HG03432 (cell line): ENCODE measurements at regions not wholly inside any gene's neighbourhood (a gene's known extent, or its start where the extent isn't known, plus 50 kb on each side); places are given as distances from the start of the nearest gene placed in this dataset.
A peak's percentile ranks its signal among the peaks of the same experiment; 100 is the strongest.

Experiments
- ATAC-seq: cut with Tn5 transposase; IDR thresholded peaks from one replicate; pipeline ENCODE4 v1.9.1; 2021; ENCODE audit warnings: mild to moderate bottlenecking, moderate library complexity; ENCODE audit not compliant: unreplicated experiment

DNA sequence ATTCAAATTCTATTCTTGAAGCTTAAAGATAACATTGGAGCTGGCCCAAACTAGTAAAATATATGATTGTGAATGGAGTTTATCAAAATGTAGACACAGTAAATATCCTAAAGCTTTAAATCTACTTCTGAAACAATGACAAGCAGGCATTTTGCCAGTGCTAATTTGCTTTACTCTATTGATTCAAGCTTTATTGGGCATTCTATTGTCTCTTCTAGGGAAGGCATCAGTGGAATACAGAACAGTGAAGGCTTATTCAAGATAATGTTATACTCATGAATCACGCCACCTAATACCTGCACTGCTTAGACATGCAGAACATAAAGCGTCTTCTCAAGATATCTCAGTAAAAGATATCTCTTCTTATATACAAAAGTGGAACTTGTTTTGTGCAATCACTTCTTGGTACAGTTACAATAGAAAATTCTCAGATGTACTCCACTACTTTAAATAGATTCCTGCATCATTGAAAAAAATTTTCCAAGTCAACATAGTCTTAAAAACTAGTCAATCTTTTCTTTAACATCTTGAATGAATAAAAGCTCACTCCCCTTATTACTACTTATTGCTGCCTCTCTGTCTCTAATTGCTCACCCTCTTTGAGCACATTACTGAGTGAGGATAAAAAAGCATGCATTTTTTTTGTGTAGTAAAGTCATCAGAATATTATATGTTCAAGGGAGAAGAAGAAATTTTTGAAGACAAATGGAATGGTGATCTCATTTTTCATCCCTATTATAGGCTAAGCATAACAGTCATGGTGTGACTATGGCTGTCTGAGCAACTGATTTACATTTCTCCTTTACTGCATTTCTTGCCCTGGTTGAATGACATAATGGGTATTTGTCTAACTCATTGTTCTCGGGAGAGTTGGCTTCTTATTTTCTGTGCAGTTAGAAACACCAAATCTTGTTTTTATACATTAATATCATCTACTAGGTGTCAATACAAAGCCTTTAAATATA, 98.0 kb upstream of the E2F7 start:
- no peak for ATAC-seq

DNA sequence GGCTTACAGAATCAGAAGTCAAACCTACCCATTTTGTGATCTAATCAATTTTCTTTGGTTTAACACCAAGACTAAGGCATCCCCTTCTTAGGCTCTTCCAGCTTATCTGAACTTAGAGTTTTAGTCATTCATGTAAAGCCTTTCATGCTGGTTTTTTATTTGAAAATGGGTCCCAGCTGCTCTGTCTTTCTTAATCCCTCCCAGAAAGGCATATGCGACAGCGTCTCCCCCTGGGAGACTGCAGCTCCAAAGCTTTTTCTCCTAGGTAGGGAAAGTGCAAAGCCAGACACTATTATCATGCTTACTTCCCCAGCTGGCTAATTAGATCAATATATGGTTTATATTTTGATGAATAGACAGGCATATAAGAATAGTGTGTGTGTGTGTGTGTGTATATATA, 96.6 kb upstream of the E2F7 start:
- no peak for ATAC-seq

DNA sequence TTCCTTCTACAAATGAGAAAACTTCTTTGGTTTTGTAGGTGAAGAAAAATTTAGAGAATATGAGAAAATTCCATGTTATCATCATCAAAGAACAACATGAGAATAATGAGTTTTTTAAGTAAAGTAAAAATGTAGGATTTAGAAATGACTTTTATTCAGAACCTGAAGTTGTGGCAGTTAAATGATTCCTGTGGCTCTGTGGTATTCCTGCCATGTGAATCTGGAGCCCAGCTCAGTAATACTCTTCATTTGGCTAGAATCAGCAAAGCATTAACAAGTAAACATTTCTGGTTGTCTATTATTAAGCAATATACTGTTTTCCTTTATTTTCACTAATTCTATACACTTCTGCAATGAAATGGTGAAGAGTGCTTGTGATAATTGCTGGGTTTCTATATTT, 95.6 kb upstream of the E2F7 start:
- no peak for ATAC-seq

DNA sequence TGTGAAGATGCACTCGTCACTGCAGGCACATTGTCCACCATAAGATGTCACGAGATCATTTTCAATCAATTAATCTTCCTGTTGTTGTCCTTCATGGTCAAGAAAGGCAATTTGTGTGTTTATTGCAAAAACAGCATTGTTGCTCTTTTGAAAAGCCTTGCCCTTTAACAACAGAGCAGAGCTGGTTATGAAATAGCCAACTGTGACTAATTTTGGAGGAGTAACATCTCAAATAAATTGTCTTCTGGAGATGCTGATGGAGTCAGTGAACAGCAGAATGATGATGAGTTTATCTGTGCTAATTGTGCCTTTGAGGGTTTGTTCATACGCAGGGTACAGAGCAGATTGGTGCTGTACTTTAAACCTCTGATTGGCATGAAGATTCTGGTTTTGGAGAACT, 88.3 kb upstream of the E2F7 start:
- ATAC-seq: no peak

DNA sequence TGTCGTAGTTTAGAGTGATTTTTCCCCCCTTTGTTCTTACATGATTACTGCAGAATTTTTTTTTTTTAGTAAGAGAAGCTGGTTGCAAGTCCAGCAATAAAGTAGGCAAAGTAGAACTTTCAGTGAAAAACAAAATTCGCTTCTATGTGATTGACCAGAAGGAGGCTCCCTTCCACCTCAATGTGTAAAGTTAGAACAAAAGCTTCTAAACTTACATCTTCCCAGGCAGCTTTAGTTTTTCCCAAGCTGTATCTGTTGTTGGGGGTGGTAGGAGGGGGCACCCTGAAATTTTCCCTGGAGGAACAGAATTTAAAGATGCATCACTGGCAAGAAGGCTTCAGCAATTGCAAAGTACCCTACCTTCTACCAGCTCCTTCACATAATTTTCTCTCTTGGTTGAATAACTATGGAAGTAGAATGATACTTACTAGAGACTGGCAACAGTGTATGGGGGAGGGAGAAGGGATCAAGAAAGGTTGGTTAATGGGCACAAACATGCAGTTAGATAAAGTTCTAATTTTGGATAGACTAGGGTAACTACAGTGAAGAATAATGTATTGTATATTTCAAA, 87.3 kb upstream of the E2F7 start:
- no peak for ATAC-seq

DNA sequence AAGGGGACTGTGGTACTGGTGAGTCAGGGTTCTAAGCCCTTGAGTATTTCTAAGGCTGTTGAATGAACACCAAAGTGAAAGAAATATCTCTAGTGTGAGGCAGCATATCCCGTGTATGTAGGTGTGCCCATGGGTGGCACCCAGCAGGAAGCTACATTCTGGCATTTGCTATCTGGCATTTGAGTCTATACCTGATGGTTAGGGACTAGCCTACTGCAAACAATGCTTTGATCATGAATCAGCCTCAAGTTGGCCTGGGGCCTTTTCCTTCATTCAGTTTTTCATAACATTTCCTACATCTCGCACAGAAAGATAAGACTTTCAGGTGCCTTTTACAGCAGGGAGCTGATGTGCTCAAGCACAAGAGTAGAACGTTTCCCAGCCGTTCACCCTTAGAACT, 85.7 kb upstream of the E2F7 start:
- no peak for ATAC-seq

DNA sequence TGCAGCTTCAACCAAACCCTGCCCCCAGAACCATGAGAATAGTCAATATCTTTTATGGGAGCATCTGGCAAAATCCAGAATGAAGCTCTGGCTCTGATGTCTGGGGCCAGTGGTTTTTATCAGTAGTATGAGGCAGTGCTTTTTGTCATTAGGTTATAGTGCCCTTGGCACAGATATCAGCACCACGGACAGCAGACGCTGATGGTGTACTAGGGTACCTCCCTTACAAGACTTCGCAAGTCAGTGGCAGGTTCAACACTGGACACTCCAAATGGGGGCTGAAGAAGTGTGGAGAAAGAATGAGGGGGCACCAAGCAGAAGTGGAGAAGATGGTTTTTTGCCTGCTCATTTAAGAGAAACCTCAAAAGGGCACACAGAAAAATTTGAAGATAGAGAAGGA, 68.2 kb upstream of the E2F7 start:
- ATAC-seq: peak; percentile 78

DNA sequence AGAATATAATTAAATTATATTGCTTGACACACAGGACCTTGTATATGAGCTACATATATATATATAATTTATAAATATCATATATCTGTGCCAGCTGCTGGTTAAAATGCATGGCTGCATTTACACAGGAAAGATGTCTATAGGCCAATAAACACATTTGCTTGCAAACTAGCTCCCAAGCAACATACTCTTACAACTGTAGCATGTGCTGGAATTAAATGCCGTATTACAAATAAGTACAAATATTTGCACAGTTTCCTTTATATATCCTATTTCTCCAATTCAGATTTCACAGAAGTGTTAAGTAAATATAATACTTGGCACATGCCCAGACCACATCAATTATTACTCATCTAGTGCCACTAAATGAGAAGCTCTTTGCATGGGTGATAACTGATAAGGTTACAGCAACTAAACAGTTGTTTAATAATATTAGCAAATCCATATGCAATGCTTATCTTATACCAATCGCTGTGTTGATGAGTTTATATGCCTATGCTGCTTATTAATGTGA, 66.7 kb upstream of the E2F7 start:
- ATAC-seq: no peak

DNA sequence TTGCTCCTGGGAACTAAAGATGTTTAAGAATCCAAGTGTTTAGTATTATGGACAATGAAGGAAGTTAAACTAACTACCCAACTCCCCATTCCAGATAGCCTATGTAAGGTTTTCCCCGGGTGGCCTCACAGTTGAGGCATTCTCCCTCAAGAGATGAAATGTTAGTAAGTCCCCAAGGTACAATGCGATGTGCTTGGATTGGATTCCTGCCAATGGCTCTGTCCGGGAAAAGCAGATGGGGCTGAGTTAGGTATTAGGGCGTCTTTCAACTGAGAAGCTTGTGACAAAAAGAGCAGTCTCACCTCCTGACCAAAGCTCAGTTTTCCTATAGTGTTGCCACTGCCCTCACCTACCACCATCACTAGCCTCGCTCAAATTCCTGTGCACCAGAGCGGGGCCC, 64.8 kb upstream of the E2F7 start:
- ATAC-seq: no peak

DNA sequence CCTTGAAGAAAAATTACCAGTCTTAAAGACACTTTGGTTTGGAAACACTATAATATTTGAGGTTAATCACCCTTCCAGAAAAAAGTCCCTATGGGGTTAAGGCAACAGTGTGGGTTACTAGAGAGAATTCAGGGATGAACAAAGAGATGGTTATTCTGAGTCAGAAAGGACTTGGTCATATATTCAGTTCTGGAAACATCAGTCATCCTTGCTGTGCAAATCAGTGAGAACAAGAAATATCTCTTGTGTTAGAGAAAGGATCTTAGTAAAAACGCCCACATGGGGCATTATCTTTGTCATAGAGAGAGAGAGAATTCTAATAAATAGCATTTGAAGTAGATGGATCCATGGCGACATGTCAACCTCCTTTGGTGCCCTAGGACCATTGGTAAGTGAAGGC, 59.4 kb upstream of the E2F7 start:
- ATAC-seq: peak; percentile 73

DNA sequence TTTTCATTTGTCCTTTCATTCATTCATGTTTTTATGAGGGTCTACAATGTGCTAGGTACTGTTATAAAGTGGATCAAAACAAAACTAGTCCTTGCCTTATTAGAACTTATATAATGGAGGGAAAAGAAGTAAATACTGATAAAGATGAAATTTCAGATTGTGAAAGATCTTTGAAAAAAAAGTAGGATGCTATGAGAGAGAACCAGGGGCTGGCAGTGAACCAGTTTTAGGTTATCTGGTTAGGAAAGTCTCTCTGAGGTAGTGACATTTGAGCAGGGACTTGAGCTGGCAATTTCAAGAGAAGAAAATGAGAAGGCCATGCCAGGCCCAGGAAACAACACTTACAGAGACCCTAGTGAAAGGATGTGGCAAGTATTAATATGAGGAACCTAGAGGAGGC, 57.3 kb upstream of the E2F7 start:
- ATAC-seq: no peak

DNA sequence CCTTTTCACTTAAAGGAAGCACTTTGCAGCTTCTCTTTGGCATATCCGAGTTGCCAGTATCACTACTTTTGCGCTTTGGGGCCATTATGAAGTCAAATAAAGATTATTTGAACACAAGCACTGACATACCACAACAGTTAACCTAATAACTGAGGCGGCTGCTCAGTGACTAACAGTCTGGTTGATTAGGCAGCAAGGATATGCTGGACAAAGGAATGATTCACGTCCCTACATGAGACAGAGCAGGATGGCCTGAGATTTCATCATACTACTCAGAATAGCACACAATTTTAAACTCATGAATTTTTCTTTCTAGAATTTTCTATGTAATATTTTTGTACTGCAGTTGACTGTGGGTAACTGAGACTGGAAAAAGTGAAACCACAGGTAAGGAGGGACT, 56.9 kb upstream of the E2F7 start:
- ATAC-seq: no peak

DNA sequence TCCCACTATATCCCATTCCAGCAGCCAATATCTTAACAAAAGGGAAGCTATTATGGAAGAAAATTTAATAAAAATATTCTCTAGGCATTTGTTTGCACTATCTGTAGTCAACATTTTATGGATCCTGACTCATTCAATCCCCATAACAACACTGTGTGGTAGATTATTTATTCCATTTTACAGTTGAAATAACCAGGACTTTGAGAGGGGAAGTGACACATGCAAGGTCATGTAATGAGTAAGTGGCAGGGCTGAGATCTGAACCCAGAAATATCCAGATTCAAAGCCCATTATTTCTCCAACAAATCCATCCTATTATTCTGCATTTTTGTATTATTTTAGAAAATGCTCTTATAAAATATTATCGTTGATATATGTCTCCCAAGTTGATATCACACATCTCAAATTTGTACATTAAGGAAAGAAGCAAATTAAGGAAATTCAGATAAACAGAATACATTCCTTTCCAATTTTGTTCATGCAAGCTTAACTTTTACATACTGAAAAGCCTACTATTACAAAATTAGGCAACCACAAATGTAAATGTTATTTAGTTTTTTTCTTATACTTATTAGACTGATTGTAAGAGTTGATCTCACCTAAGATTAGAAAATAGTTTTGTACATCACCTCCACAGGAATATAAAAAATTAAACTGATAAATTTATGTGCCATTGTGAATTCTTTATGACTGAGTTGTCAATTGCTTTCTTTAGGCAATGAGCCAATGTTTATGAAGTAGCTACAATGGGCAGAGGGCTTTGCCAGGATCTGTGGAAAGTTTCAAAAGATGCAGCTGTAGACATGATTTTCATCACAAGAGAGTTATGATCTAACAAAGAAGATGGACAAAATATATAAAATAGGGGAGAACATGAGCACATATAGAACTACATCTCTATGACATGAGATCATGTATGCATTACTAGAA, 55.1 kb upstream of the E2F7 start:
- ATAC-seq: no peak

DNA sequence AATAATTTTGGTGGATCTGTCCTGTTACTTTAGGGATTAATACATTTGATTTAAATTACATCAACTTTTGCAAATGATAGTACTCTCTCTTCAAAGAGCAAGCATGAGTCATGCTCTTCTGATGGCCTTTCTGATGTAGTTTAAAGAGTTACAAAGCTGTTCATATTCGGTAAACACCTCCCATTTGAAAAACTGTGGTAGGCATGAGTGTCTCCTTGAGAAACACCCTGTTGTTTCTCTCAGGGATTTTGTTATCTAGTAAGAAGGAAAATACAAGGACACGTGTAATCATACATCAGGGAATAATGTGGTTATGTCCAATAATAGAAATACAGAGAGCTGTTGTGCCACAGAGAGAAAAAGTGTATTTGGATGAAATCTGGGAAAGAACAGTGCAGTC, 53.3 kb upstream of the E2F7 start:
- ATAC-seq: no peak

DNA sequence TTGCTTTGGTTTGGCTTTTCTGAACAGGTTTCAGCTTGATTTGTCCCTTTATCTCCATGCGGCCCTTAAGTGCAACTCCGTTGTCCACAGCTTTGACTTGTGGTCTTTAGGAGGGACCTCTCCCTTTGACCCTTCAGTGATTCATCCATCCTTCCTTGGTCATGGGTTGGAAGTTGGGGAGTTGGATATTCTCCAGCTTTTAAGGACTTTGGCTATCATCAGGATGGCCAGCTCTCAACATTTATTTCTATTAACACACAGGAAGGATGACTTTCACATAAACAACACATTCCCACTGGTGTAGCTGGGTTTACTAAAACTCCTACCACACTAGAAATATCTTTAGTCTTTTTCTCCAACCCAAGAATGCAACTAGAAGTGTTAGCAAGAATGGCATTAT, 50.9 kb upstream of the E2F7 start:
- no peak for ATAC-seq

DNA sequence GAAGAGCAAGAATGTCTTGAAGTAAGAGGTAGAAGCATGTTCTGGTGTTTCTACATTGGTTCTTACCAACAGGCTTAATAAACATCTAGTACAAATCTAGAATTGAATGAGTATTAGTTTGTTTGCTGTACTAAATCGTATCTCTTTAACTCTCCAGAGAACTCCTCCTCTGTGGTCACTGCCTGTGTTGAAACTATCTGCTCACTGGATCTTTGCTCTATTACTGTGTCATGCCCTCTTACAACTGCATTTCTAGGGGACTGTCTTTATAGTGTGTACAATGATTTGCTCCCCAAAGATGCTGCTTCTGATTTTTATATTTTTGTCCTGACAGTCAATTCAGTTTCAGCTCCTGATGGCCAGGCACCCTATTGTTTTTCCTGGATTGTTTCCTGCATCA, 50.1 kb upstream of the E2F7 start:
- ATAC-seq: no peak
